ENCODE measurements at regions not wholly inside any gene's neighbourhood (a gene's known extent, or its start where the extent isn't known, plus 50 kb on each side); places are given as distances from the start of the nearest gene placed in this dataset.

DNA sequence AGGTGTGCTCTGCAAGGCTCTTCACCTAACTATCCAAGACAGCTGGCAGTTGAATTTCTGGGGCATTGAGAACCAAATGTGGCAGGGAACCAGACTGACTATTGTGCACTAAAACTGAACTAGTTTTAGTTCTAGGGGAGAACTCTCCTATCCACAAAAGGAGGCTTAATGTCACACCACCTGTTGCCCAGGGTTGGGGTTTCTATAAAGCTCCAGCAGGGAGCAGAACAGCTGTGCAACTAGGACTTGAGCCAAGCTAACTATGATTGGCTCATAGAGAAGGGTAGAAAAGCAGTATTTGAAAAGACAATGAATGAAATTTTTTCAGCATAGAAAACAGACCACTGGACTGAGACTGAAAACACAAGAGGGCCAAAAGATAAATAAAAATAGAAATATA lies 53.3 kb upstream of the FGGY start:
- H3K4me1 Mint-ChIP-seq (ENCODE audit: unreplicated experiment), result no peaks in the 10 kb centered on the region
- peaks cover 4% of the 10 kb centered on the region for H3K27me3 Mint-ChIP-seq (ENCODE audit: unreplicated experiment)
- TF ChIP-seq, protein P1, sequence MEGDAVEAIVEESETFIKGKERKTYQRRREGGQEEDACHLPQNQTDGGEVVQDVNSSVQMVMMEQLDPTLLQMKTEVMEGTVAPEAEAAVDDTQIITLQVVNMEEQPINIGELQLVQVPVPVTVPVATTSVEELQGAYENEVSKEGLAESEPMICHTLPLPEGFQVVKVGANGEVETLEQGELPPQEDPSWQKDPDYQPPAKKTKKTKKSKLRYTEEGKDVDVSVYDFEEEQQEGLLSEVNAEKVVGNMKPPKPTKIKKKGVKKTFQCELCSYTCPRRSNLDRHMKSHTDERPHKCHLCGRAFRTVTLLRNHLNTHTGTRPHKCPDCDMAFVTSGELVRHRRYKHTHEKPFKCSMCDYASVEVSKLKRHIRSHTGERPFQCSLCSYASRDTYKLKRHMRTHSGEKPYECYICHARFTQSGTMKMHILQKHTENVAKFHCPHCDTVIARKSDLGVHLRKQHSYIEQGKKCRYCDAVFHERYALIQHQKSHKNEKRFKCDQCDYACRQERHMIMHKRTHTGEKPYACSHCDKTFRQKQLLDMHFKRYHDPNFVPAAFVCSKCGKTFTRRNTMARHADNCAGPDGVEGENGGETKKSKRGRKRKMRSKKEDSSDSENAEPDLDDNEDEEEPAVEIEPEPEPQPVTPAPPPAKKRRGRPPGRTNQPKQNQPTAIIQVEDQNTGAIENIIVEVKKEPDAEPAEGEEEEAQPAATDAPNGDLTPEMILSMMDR (IDR thresholded peaks at IDR 0.05), result no peak
- H3K4me3 Mint-ChIP-seq (ENCODE audit: unreplicated experiment), result no peak overlapping the region
- H3K36me3 Mint-ChIP-seq (ENCODE audit: unreplicated experiment), result peaks cover 1% of the 10 kb centered on the region
- H3K27ac Mint-ChIP-seq (ENCODE audit: unreplicated experiment), result no peak overlapping the region
- peaks cover 19% of the 10 kb centered on the region for H3K9me3 Mint-ChIP-seq (ENCODE audit: unreplicated experiment)
- DNase-seq (ENCODE audit: extremely low spot score, unreplicated experiment), result no peak

DNA sequence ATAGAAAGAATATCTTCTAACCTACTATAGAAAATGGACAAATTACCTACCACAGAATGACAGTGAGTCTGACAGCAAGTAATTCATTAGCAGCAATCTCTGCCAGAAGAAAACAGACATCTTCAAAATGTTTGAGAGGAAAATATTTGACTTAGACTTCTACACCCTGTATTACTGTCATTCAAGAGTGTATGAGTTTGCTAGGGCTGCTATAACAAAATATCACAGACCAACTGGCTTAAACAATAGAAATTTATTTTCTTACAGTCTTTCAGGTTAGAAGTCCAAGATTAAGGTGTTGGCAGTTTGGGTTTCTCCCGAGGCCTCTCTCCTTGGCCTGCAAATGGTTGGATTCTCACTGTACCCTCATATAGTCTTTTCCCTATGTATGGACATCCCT lies 52.9 kb upstream of the FGGY start:
- no peaks in the 10 kb centered on the region for H3K4me1 Mint-ChIP-seq (ENCODE audit: unreplicated experiment)
- H3K27ac Mint-ChIP-seq (ENCODE audit: unreplicated experiment), result no peak overlapping the region
- peaks cover 1% of the 10 kb centered on the region for H3K36me3 Mint-ChIP-seq (ENCODE audit: unreplicated experiment)
- H3K9me3 Mint-ChIP-seq (ENCODE audit: unreplicated experiment), result peaks cover 19% of the 10 kb centered on the region
- H3K4me3 Mint-ChIP-seq (ENCODE audit: unreplicated experiment), result no peak overlapping the region
- TF ChIP-seq, protein P1 (IDR thresholded peaks at IDR 0.05), result no peak
- no peak for DNase-seq (ENCODE audit: extremely low spot score, unreplicated experiment)
- peaks cover 4% of the 10 kb centered on the region for H3K27me3 Mint-ChIP-seq (ENCODE audit: unreplicated experiment)

DNA sequence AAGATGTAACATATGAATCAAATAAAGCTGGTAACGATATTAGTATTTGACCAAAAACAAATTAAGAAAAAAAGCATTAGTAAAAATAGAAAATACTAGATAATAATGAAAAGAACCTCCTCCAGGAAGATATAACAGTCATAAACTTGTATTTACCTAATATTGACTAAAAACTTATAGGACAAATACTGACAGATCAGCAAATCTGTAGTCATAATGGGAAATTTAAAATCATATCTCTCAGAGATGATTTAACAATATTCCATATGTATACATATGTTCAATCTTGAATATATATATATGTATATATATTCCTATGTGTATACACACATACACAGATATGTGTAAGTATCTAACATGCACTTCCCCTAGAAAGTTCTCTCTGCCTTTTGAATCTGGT lies 52.0 kb upstream of the FGGY start:
- H3K27ac Mint-ChIP-seq (ENCODE audit: unreplicated experiment), result no peak overlapping the region
- no peak for DNase-seq (ENCODE audit: extremely low spot score, unreplicated experiment)
- H3K4me3 Mint-ChIP-seq (ENCODE audit: unreplicated experiment), result no peak overlapping the region
- TF ChIP-seq, protein P1 (IDR thresholded peaks at IDR 0.05), result no peak
- no peaks in the 10 kb centered on the region for H3K4me1 Mint-ChIP-seq (ENCODE audit: unreplicated experiment)
- H3K9me3 Mint-ChIP-seq (ENCODE audit: unreplicated experiment), result peaks cover 19% of the 10 kb centered on the region
- H3K27me3 Mint-ChIP-seq (ENCODE audit: unreplicated experiment), result peaks cover 4% of the 10 kb centered on the region
- H3K36me3 Mint-ChIP-seq (ENCODE audit: unreplicated experiment), result peaks cover 1% of the 10 kb centered on the region

Measured in osteocyte (in vitro differentiated cells).